HCT116 (cell line): ENCODE measurements at regions not wholly inside any gene's neighbourhood (a gene's known extent, or its start where the extent isn't known, plus 50 kb on each side); places are given as distances from the start of the nearest gene placed in this dataset.

Source experiments
- ATAC-seq: fragments of 200-7000 bp; cut with Tn5 transposase; 2 replicates; pipeline ENCODE4 v1.9.1; 2020; ENCODE audit warnings: mild to moderate bottlenecking, moderate library complexity
- BruUV-seq: library from RNA; stranded (reverse); fragments of 400-500 nt; replicated peaks from 2 replicates; lab custom pipeline; 2021; lab: Mats Ljungman, UMichigan
- CTCF ChIA-PET: fragments of 300-600 bp; sonication (Branson Sonifier 250); formaldehyde crosslinking; loops from one replicate; lab custom pipeline; 2021; ENCODE audit warnings: antibody characterized with exemption; lab: Charles Lee
- POLR2A ChIA-PET: fragments of 300-600, 350-600 bp; sonication (Branson Sonifier 250); formaldehyde crosslinking; loops from one replicate; lab custom pipeline; 2021; ENCODE audit warnings: antibody characterized with exemption; lab: Charles Lee
- RAD21 ChIA-PET, 2 experiments: fragments of 300-600 bp; sonication (Branson Sonifier 250); formaldehyde crosslinking; loops; one replicate each; lab custom pipeline; 2023; ENCODE audit warnings: low total read pairs in 2 of 2; ENCODE audit not compliant: uncharacterized antibody in 2 of 2, unreplicated experiment in 2 of 2, low non-redundant PET in 1 of 2; lab: Charles Lee
- DNase-seq: peaks from one replicate; pipeline ENCODE4 v3.0.0-alpha.2; 2010; ENCODE audit warnings: low read depth, low spot score
- H2AFZ ChIP-seq: fragments of 200-600 bp; shearing (Covaris generic), sonication (generic); 2 replicates; pipeline ENCODE4 v1.6.1; 2017; ENCODE audit warnings: low read depth, mixed run types, mixed read lengths, antibody characterized with exemption, low read length; ENCODE audit not compliant: poor library complexity, severe bottlenecking
- H3K27ac ChIP-seq: 2 replicates; pipeline ENCODE4 v1.5.1; 2012; ENCODE audit warnings: low read depth, low read length
- H3K27me3 ChIP-seq: fragments of 200-600 bp; sonication (generic); 2 replicates; pipeline ENCODE4 v1.6.1; 2016; ENCODE audit warnings: mixed run types, low read length, mixed read lengths; ENCODE audit not compliant: insufficient read depth
- H3K36me3 ChIP-seq, 2 experiments: fragments of 200-500 bp in 1 of 2; fragments of 200-600 bp in 1 of 2; sonication (Bioruptor generic) in 1 of 2; sonication (generic) in 1 of 2; 2 replicates each; pipeline versions ENCODE4 v1.5.1 to v1.6.1; 2014 to 2016; ENCODE audit warnings: low read length in 2 of 2, inconsistent platforms in 1 of 2, mixed read lengths in 1 of 2, mixed run types in 1 of 2; ENCODE audit not compliant: insufficient read depth in 2 of 2, control insufficient read depth in 1 of 2
- H3K4me1 ChIP-seq, 2 experiments: fragments of 200-600 bp in 1 of 2; sonication (generic) in 1 of 2; 2 replicates each; pipeline versions ENCODE4 v1.5.1 to v1.6.1; 2012 to 2017; ENCODE audit warnings: low read length in 2 of 2, inconsistent platforms in 1 of 2, mild to moderate bottlenecking in 1 of 2, mixed read lengths in 1 of 2, mixed run types in 1 of 2, moderate library complexity in 1 of 2; ENCODE audit not compliant: insufficient read depth in 2 of 2, control insufficient read depth in 1 of 2
- H3K4me2 ChIP-seq: fragments of 200-600 bp; sonication (generic); 2 replicates; pipeline ENCODE4 v1.6.1; 2017; ENCODE audit warnings: mixed run types, low read length, mixed read lengths
- H3K4me3 ChIP-seq, 2 experiments: fragments of 200-600 bp in 1 of 2; sonication (generic) in 1 of 2; replicated peaks in 1 of 2; 2 replicates each; pipeline ENCODE4 v1.5.1; 2011 to 2016; ENCODE audit warnings: low read length in 2 of 2, control low read depth in 1 of 2, low read depth in 1 of 2, mild to moderate bottlenecking in 1 of 2, mixed read lengths in 1 of 2, mixed run types in 1 of 2
- H3K79me2 ChIP-seq: fragments of 200-600 bp; sonication (generic); 2 replicates; pipeline ENCODE4 v1.6.1; 2017; ENCODE audit warnings: mild to moderate bottlenecking, mixed run types, low read length, moderate library complexity, mixed read lengths; ENCODE audit not compliant: insufficient read depth
- H3K9ac ChIP-seq: fragments of 200-600 bp; sonication (generic); 2 replicates; pipeline ENCODE4 v1.6.1; 2016; ENCODE audit warnings: low read length, mixed read lengths
- H3K9me2 ChIP-seq: fragments of 200-600 bp; sonication (generic), shearing (Covaris generic); 2 replicates; pipeline ENCODE4 v1.6.1; 2017; ENCODE audit warnings: mixed run types, mild to moderate bottlenecking, moderate library complexity; ENCODE audit not compliant: insufficient read depth
- H3K9me3 ChIP-seq, 2 experiments: fragments of 200-500 bp in 1 of 2; fragments of 200-600 bp in 1 of 2; sonication (Bioruptor generic) in 1 of 2; sonication (generic) in 1 of 2; 2 replicates each; pipeline ENCODE4 v1.6.1; 2014 to 2017; ENCODE audit warnings: low read length in 2 of 2, mixed read lengths in 2 of 2, inconsistent platforms in 1 of 2, low read depth in 1 of 2, mild to moderate bottlenecking in 1 of 2, mixed run types in 1 of 2, moderate library complexity in 1 of 2; ENCODE audit not compliant: control insufficient read depth in 1 of 2, insufficient read depth in 1 of 2
- H4K20me1 ChIP-seq: fragments of 200-600 bp; sonication (generic), shearing (Covaris generic); 2 replicates; pipeline ENCODE4 v1.6.1; 2017; ENCODE audit warnings: mixed run types, mild to moderate bottlenecking, moderate library complexity; ENCODE audit not compliant: insufficient read depth
- CBX3 ChIP-seq: IDR thresholded peaks from 2 replicates; pipeline ENCODE4 v1.6.1; 2012; ENCODE audit warnings: low read depth
- EGR1 ChIP-seq: IDR thresholded peaks from 2 replicates; pipeline ENCODE4 v1.6.1; 2012; ENCODE audit warnings: low read depth
- ELF1 ChIP-seq: IDR thresholded peaks from 2 replicates; pipeline ENCODE4 v1.6.1; 2012; ENCODE audit warnings: low read depth, borderline replicate concordance
- EZH2 ChIP-seq: fragments of 200-600 bp; sonication (generic); IDR thresholded peaks from 2 replicates; pipeline ENCODE4 v1.6.1; 2017; ENCODE audit warnings: antibody characterized with exemption, mixed run types
- FOSL1 ChIP-seq: IDR thresholded peaks from 2 replicates; pipeline ENCODE4 v1.6.1; 2012; ENCODE audit warnings: low read depth
- POLR2A ChIP-seq: IDR thresholded peaks from 2 replicates; pipeline ENCODE4 v1.7.0; 2011; ENCODE audit warnings: borderline replicate concordance; ENCODE audit not compliant: insufficient read depth, insufficient read length; ENCODE audit errors: extremely low read depth
- RAD21 ChIP-seq: IDR thresholded peaks from 2 replicates; pipeline ENCODE4 v1.6.1; 2012; ENCODE audit warnings: low read depth, mild to moderate bottlenecking
- SIN3A ChIP-seq: IDR thresholded peaks from 2 replicates; pipeline ENCODE4 v1.6.1; 2012; ENCODE audit warnings: low read depth
- SP1 ChIP-seq: IDR thresholded peaks from 2 replicates; pipeline ENCODE4 v1.6.1; 2012; ENCODE audit warnings: low read depth
- SRF ChIP-seq: IDR thresholded peaks from 2 replicates; pipeline ENCODE4 v1.6.1; 2012; ENCODE audit warnings: low read depth
- TCF7L2 ChIP-seq: IDR thresholded peaks from 2 replicates; pipeline ENCODE4 v1.7.0; 2011; ENCODE audit warnings: borderline replicate concordance, inconsistent platforms; ENCODE audit not compliant: insufficient read depth, insufficient read length; ENCODE audit errors: extremely low read depth
- YY1 ChIP-seq: IDR thresholded peaks from 2 replicates; pipeline ENCODE4 v1.6.1; 2011; ENCODE audit warnings: low read length, low read depth, moderate library complexity, mild to moderate bottlenecking; ENCODE audit not compliant: insufficient replicate concordance; ENCODE audit errors: extremely low read depth
- ZNF274 ChIP-seq: fragments of 200-500 bp; sonication (Bioruptor generic); IDR thresholded peaks from 2 replicates; pipeline ENCODE4 v1.6.1; 2014; ENCODE audit warnings: mild to moderate bottlenecking, low read depth, low read length, inconsistent platforms
- intact Hi-C: fragments of 100-400 bp; cut with micrococcal nuclease; formaldehyde crosslinking; loops from 2 replicates; pipeline ENCODE4 v1.10.0; 2022
- TF ChIP-seq, protein P1 (sequence below): IDR thresholded peaks from 2 replicates; pipeline ENCODE4 v1.6.1; 2011; ENCODE audit warnings: mild to moderate bottlenecking, low read length, moderate library complexity; ENCODE audit not compliant: insufficient replicate concordance; ENCODE audit errors: extremely low read depth
- TF ChIP-seq, protein P2 (sequence below): IDR thresholded peaks from 2 replicates; pipeline ENCODE4 v1.6.1; 2012
- TF ChIP-seq, protein P3 (sequence below): IDR thresholded peaks from 2 replicates; pipeline ENCODE4 v1.6.1; 2012; ENCODE audit warnings: low read depth

DNA sequence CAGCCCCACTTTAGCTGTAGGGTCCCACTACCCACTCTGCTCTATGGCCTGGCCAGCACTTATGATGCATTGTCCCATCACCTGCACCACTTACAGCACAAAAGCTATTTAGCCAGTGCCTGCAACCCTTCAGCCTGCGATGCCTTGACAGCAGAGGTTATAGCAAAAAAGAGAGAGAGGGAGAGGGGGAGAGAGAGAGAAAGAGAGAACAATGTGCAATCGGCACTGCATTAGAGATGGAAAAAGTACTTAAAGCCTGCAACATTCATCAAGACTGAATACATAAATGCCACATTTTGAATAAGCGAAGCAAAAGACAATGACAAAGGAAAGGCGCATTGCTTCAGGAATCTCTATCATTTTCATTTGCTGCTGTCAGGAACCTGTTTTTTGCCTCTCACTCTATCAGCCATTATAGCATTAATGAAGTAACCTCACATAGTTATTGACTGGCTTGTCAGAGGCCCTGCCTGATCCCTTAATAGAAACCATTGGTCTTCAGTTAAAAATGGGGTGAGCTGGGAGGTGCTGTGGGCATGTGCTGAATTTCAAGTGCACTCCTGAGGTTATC, 833.1 kb downstream of the BCL11A start:
- H3K4me2 ChIP-seq: no peak overlapping the region
- POLR2A ChIA-PET: no interaction called here
- H3K9me3 ChIP-seq: no peaks in the 10 kb centered on the region; a peak in 1 of 4 replicates
- no peak overlapping the region for H3K27ac ChIP-seq
- H3K4me3 ChIP-seq: no peak overlapping the region
- intact Hi-C loops: no loop called here
- no peaks in the 10 kb centered on the region for H3K79me2 ChIP-seq
- H3K36me3 ChIP-seq: no peaks in the 10 kb centered on the region
- no peak overlapping the region for H2AFZ ChIP-seq
- CTCF ChIA-PET: no interaction called here
- no peak for ATAC-seq
- no TSS peak for BruUV-seq
- RAD21 ChIA-PET: no interaction called here
- TF ChIP-seq FOSL1 (no peak), ELF1 (no peak), SIN3A (no peak), TCF7L2 (no peak), CBX3 (no peak), SRF (no peak), EGR1 (no peak), ZNF274 (no peak), POLR2A (no peak), YY1 (no peak), SP1 (no peak), EZH2 (no peak), RAD21 (no peak)
- TF ChIP-seq, protein P1, sequence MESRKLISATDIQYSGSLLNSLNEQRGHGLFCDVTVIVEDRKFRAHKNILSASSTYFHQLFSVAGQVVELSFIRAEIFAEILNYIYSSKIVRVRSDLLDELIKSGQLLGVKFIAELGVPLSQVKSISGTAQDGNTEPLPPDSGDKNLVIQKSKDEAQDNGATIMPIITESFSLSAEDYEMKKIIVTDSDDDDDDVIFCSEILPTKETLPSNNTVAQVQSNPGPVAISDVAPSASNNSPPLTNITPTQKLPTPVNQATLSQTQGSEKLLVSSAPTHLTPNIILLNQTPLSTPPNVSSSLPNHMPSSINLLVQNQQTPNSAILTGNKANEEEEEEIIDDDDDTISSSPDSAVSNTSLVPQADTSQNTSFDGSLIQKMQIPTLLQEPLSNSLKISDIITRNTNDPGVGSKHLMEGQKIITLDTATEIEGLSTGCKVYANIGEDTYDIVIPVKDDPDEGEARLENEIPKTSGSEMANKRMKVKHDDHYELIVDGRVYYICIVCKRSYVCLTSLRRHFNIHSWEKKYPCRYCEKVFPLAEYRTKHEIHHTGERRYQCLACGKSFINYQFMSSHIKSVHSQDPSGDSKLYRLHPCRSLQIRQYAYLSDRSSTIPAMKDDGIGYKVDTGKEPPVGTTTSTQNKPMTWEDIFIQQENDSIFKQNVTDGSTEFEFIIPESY: no peak
- TF ChIP-seq, protein P2, sequence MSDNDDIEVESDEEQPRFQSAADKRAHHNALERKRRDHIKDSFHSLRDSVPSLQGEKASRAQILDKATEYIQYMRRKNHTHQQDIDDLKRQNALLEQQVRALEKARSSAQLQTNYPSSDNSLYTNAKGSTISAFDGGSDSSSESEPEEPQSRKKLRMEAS: no peak
- TF ChIP-seq, protein P3, sequence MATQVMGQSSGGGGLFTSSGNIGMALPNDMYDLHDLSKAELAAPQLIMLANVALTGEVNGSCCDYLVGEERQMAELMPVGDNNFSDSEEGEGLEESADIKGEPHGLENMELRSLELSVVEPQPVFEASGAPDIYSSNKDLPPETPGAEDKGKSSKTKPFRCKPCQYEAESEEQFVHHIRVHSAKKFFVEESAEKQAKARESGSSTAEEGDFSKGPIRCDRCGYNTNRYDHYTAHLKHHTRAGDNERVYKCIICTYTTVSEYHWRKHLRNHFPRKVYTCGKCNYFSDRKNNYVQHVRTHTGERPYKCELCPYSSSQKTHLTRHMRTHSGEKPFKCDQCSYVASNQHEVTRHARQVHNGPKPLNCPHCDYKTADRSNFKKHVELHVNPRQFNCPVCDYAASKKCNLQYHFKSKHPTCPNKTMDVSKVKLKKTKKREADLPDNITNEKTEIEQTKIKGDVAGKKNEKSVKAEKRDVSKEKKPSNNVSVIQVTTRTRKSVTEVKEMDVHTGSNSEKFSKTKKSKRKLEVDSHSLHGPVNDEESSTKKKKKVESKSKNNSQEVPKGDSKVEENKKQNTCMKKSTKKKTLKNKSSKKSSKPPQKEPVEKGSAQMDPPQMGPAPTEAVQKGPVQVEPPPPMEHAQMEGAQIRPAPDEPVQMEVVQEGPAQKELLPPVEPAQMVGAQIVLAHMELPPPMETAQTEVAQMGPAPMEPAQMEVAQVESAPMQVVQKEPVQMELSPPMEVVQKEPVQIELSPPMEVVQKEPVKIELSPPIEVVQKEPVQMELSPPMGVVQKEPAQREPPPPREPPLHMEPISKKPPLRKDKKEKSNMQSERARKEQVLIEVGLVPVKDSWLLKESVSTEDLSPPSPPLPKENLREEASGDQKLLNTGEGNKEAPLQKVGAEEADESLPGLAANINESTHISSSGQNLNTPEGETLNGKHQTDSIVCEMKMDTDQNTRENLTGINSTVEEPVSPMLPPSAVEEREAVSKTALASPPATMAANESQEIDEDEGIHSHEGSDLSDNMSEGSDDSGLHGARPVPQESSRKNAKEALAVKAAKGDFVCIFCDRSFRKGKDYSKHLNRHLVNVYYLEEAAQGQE: no peak
- TF ChIP-seq, all 23 proteins: peak for 0
- H3K9me2 ChIP-seq: no peaks in the 10 kb centered on the region
- no peaks in the 10 kb centered on the region for H4K20me1 ChIP-seq
- no peaks in the 10 kb centered on the region for H3K27me3 ChIP-seq
- no peaks in the 10 kb centered on the region for H3K4me1 ChIP-seq
- DNase-seq: no peak
- no peak overlapping the region for H3K9ac ChIP-seq
